ENCODE measurements at regions not wholly inside any gene's neighbourhood (a gene's known extent, or its start where the extent isn't known, plus 50 kb on each side); places are given as distances from the start of the nearest gene placed in this dataset.

GRCh38 chr13:70932511-70932910 lies 824.3 kb upstream of the KLHL1 start:
- no peaks in the 10 kb centered on the region for H3K4me1 ChIP-seq (ENCODE audit: insufficient read depth, poor library complexity, severe bottlenecking)
- H3K4me3 ChIP-seq (ENCODE audit: severe bottlenecking): no peak overlapping the region
- no peak overlapping the region for H3K27ac ChIP-seq (ENCODE audit: poor library complexity, severe bottlenecking)
- H3K27me3 ChIP-seq (ENCODE audit: insufficient read depth, poor library complexity, severe bottlenecking): no peaks in the 10 kb centered on the region
- TF ChIP-seq, protein P1, sequence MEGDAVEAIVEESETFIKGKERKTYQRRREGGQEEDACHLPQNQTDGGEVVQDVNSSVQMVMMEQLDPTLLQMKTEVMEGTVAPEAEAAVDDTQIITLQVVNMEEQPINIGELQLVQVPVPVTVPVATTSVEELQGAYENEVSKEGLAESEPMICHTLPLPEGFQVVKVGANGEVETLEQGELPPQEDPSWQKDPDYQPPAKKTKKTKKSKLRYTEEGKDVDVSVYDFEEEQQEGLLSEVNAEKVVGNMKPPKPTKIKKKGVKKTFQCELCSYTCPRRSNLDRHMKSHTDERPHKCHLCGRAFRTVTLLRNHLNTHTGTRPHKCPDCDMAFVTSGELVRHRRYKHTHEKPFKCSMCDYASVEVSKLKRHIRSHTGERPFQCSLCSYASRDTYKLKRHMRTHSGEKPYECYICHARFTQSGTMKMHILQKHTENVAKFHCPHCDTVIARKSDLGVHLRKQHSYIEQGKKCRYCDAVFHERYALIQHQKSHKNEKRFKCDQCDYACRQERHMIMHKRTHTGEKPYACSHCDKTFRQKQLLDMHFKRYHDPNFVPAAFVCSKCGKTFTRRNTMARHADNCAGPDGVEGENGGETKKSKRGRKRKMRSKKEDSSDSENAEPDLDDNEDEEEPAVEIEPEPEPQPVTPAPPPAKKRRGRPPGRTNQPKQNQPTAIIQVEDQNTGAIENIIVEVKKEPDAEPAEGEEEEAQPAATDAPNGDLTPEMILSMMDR (IDR thresholded peaks at IDR 0.05; ENCODE audit: poor library complexity, severe bottlenecking): no peak
- DNase-seq (ENCODE audit: low spot score) (no peak), ATAC-seq (ENCODE audit: low read depth) (no peak)
- no peaks in the 10 kb centered on the region for H3K36me3 ChIP-seq (ENCODE audit: low read depth)
- no peaks in the 10 kb centered on the region for H3K9me3 ChIP-seq (ENCODE audit: severe bottlenecking)

DNA sequence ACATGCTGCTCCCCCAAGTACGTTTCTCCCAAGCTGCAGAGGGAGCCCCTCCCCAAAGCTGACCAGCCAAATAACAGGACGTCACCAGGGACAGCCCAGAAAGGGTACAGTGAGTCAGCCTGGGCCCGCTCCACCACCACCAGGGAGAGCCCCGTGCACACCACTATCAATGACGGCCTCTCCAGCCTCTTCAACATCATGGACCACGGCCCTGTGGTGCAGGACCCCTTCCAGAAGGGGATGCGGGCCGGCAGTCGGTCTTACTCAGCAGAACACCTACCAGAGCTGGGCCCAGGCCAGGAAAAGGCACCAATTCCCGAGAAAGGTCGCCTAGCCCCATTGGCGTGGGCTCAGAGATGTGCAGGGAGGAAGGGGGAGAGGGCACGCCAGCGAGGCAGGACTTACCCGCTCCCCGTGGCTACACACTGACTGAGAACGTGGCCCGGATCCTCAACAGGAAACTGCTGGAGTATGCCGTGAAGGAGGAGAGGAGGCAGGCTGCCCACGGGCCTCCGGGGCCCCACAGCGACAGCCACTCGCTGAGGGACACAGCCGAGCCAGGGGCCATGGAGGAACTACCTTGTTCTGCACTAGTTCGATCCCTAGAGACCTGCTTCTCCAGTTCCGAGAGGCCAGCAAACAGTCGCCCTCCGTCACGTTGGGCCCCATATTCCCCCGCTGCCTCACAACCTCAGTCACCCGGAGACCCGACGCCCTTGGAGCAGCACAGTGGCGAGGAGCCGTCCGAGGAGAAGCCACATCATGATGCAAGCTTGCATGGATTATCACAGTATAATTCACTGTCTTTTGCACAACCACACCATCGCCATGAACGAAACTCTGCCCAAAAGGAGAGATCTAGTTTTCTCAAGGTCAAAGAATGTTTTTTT lies 815.9 kb upstream of the KLHL1 start:
- no peaks in the 10 kb centered on the region for H3K9me3 ChIP-seq (ENCODE audit: severe bottlenecking)
- TF ChIP-seq, protein P1 (IDR thresholded peaks at IDR 0.05; ENCODE audit: poor library complexity, severe bottlenecking): no peak
- no peaks in the 10 kb centered on the region for H3K27me3 ChIP-seq (ENCODE audit: insufficient read depth, poor library complexity, severe bottlenecking)
- no peak overlapping the region for H3K27ac ChIP-seq (ENCODE audit: poor library complexity, severe bottlenecking)
- no peaks in the 10 kb centered on the region for H3K36me3 ChIP-seq (ENCODE audit: low read depth)
- no peak for ATAC-seq (ENCODE audit: low read depth)
- no peaks in the 10 kb centered on the region for H3K4me1 ChIP-seq (ENCODE audit: insufficient read depth, poor library complexity, severe bottlenecking)
- DNase-seq (ENCODE audit: low spot score): no peak
- H3K4me3 ChIP-seq (ENCODE audit: severe bottlenecking): no peak overlapping the region

- Histone ChIP-seq H3K4me1 (ENCODE audit: insufficient read depth, poor library complexity, severe bottlenecking) (no peaks in the 10 kb centered on the region), H3K4me3 (ENCODE audit: severe bottlenecking) (no peak overlapping the region), H3K27me3 (ENCODE audit: insufficient read depth, poor library complexity, severe bottlenecking) (no peaks in the 10 kb centered on the region), H3K27ac (ENCODE audit: poor library complexity, severe bottlenecking) (no peak overlapping the region), H3K36me3 (ENCODE audit: low read depth) (no peaks in the 10 kb centered on the region), H3K9me3 (ENCODE audit: severe bottlenecking) (no peaks in the 10 kb centered on the region)
- TF ChIP-seq, protein P1 (IDR thresholded peaks at IDR 0.05; ENCODE audit: poor library complexity, severe bottlenecking): no peak
- DNase-seq (ENCODE audit: low spot score) (no peak), ATAC-seq (ENCODE audit: low read depth) (no peak)
Measured at GRCh38 chr13:70911286-70911685, 803.0 kb upstream of the KLHL1 start.

- no peaks in the 10 kb centered on the region for H3K27me3 ChIP-seq (ENCODE audit: insufficient read depth, poor library complexity, severe bottlenecking)
- no peaks in the 10 kb centered on the region for H3K9me3 ChIP-seq (ENCODE audit: severe bottlenecking)
- H3K4me3 ChIP-seq (ENCODE audit: severe bottlenecking): no peak overlapping the region
- no peaks in the 10 kb centered on the region for H3K4me1 ChIP-seq (ENCODE audit: insufficient read depth, poor library complexity, severe bottlenecking)
- H3K36me3 ChIP-seq (ENCODE audit: low read depth): no peaks in the 10 kb centered on the region
- DNase-seq (ENCODE audit: low spot score) (no peak), ATAC-seq (ENCODE audit: low read depth) (no peak)
- TF ChIP-seq, protein P1 (IDR thresholded peaks at IDR 0.05; ENCODE audit: poor library complexity, severe bottlenecking): no peak
- no peak overlapping the region for H3K27ac ChIP-seq (ENCODE audit: poor library complexity, severe bottlenecking)
Measured at GRCh38 chr13:70908795-70909194, 800.5 kb upstream of the KLHL1 start.

GRCh38 chr13:70905035-70905434 lies 796.8 kb upstream of the KLHL1 start:
- Histone ChIP-seq H3K27ac (ENCODE audit: poor library complexity, severe bottlenecking) (no peak overlapping the region), H3K9me3 (ENCODE audit: severe bottlenecking) (no peaks in the 10 kb centered on the region), H3K4me1 (ENCODE audit: insufficient read depth, poor library complexity, severe bottlenecking) (no peaks in the 10 kb centered on the region), H3K4me3 (ENCODE audit: severe bottlenecking) (no peak overlapping the region), H3K27me3 (ENCODE audit: insufficient read depth, poor library complexity, severe bottlenecking) (no peaks in the 10 kb centered on the region), H3K36me3 (ENCODE audit: low read depth) (no peaks in the 10 kb centered on the region)
- DNase-seq (ENCODE audit: low spot score) (no peak), ATAC-seq (ENCODE audit: low read depth) (no peak)
- TF ChIP-seq, protein P1 (IDR thresholded peaks at IDR 0.05; ENCODE audit: poor library complexity, severe bottlenecking): no peak
